AG10803 (cell line): ENCODE measurements at regions not wholly inside any gene's neighbourhood (a gene's known extent, or its start where the extent isn't known, plus 50 kb on each side); places are given as distances from the start of the nearest gene placed in this dataset.

Experiments used
- DNase-seq: peaks from one replicate; pipeline ENCODE4 v3.0.0; 2010; ENCODE audit warnings: low read depth
- H3K4me3 ChIP-seq: 2 replicates; pipeline ENCODE4 v1.5.1; 2011; ENCODE audit warnings: mild to moderate bottlenecking, low read length, control low read depth
- TF ChIP-seq, protein P1 (sequence below): conservative IDR thresholded peaks from 2 replicates; pipeline ENCODE4 v1.5.1; 2011; ENCODE audit warnings: mild to moderate bottlenecking, low read length, control low read depth, inconsistent platforms

DNA sequence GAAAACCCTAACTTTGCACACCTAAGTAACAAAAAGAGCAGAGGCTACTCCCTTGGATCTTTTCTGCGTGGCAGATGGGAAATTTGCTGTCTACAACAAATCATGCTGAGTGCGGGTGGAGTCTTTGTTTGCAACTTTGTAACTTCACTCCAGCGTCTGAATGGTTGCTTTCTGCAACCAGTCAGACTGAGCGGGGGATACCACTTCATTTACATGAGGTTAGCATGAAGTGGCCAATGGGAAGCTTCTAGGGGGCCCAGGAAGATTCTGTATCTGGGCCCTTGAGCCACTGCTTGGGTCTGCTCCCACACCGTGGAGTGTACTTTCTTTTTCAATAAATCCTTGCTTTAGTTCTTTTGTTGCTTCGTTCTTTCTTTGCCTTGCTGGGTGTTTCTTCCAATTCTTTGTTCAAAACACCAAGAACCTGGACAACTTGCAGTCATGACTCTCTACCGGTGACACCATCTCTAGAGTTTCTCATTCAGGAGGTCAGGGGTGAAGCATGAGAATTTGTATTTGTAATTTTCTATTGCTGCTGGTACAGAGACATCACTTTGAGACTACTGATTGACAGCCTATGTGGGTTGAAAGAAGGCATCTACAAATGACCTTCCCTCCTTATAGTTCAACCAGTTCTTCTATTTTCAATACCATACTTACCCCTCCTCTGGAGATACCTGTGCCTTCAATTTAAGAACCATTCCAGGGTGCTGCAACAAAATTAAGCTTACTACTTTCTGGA lies 55.8 kb upstream of the RC3H1 start:
- DNase-seq, result peak; percentile 8
- TF ChIP-seq, protein P1, sequence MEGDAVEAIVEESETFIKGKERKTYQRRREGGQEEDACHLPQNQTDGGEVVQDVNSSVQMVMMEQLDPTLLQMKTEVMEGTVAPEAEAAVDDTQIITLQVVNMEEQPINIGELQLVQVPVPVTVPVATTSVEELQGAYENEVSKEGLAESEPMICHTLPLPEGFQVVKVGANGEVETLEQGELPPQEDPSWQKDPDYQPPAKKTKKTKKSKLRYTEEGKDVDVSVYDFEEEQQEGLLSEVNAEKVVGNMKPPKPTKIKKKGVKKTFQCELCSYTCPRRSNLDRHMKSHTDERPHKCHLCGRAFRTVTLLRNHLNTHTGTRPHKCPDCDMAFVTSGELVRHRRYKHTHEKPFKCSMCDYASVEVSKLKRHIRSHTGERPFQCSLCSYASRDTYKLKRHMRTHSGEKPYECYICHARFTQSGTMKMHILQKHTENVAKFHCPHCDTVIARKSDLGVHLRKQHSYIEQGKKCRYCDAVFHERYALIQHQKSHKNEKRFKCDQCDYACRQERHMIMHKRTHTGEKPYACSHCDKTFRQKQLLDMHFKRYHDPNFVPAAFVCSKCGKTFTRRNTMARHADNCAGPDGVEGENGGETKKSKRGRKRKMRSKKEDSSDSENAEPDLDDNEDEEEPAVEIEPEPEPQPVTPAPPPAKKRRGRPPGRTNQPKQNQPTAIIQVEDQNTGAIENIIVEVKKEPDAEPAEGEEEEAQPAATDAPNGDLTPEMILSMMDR, result no peak
- peak overlapping the region; percentile 20; the same call in 1 of the 2 replicates for H3K4me3 ChIP-seq

DNA sequence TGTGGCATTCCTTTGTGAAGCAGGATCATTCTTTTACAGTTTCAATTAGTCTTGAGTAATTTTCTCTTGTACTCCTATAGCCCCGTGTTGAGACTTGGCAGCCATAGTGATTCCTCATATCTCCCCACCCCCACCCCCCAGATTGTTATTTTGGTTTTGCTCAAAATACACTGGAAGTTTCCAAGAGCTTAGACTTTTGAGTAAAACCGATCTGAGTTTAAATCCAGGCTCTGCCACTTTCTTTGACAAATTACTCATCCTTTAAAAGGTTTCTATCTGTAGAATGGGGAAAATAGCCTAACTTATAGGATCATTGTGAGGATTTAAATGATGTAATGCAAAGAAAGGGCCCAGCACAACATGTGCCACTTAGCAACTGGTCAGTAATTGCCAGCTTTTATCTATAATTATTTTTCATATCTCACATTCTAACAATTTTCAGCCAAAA lies 53.1 kb upstream of the RC3H1 start:
- H3K4me3 ChIP-seq, result no peak overlapping the region
- TF ChIP-seq, protein P1, result no peak
- DNase-seq, result no peak

GRCh38 chr1:174074757-174075156 lies 52.6 kb upstream of the RC3H1 start:
- DNase-seq, result peak; percentile 31
- TF ChIP-seq, protein P1, result peak; percentile 55
- H3K4me3 ChIP-seq, result no peak overlapping the region

DNA sequence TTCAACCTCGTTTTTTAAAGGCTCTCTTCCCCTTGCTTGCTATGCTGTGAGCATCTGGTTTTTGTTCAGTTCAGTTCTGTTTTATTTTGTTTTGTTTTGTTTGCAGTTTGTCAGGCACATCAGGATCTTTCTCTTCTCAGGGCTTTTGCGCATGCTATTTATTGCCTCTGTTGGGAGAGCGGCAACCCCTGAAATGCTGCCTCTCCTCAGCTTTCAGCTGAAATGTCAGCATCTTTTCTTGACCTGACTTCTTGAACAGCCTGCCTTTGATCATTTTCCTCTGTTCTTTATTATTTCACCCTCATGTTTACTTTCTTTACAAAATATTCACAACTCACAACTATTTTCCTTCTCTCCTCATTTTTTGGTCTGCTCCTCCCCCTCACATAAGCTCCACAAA lies 50.4 kb upstream of the RC3H1 start:
- TF ChIP-seq, protein P1, result no peak
- DNase-seq, result no peak
- no peak overlapping the region for H3K4me3 ChIP-seq
